Activated CD4-positive, alpha-beta memory T cell treated with anti-CD3 and anti-CD28 coated beads for 36 hours (primary cell): ENCODE measurements at regions not wholly inside any gene's neighbourhood (a gene's known extent, or its start where the extent isn't known, plus 50 kb on each side); places are given as distances from the start of the nearest gene placed in this dataset.

Experiments
- CTCF ChIA-PET: fragments of 350-600 bp; sonication (Branson Sonifier 250); formaldehyde crosslinking; loops from one replicate; lab custom pipeline; 2021; ENCODE audit warnings: antibody characterized with exemption, inconsistent platforms; lab: Charles Lee
- POLR2A ChIA-PET: fragments of 350-600 bp; sonication (Branson Sonifier 250); formaldehyde crosslinking; loops from one replicate; lab custom pipeline; 2021; ENCODE audit warnings: antibody characterized with exemption; lab: Charles Lee
- DNase-seq: peaks from one replicate; pipeline ENCODE4 v3.0.0-alpha.2; 2020
- H3K27ac Mint-ChIP-seq: one replicate; pipeline ENCODE4 v1.8.0; 2021; ENCODE audit warnings: mixed read lengths
- H3K27me3 Mint-ChIP-seq: one replicate; pipeline ENCODE4 v1.8.0; 2021; ENCODE audit warnings: mixed read lengths
- H3K36me3 Mint-ChIP-seq: one replicate; pipeline ENCODE4 v1.8.0; 2021; ENCODE audit warnings: mixed read lengths
- H3K4me1 Mint-ChIP-seq: one replicate; pipeline ENCODE4 v1.8.0; 2021; ENCODE audit warnings: low read depth, mixed read lengths
- H3K4me3 Mint-ChIP-seq: one replicate; pipeline ENCODE4 v1.8.0; 2021; ENCODE audit warnings: mild to moderate bottlenecking, mixed read lengths
- H3K9me3 Mint-ChIP-seq: one replicate; pipeline ENCODE4 v1.8.0; 2021; ENCODE audit warnings: mixed read lengths
- intact Hi-C: fragments of 100-400 bp; cut with micrococcal nuclease; formaldehyde crosslinking; loops from one replicate; pipeline ENCODE4 v1.15.1; 2023

GRCh38 chr11:21625982-21626381 lies 566.9 kb upstream of the ANO5 start:
- H3K36me3 Mint-ChIP-seq, result no peaks in the 10 kb centered on the region
- POLR2A ChIA-PET, result no interaction called here
- intact Hi-C loops, result no loop called here
- no peak overlapping the region for H3K27ac Mint-ChIP-seq
- no peaks in the 10 kb centered on the region for H3K27me3 Mint-ChIP-seq
- H3K9me3 Mint-ChIP-seq, result peaks cover 20% of the 10 kb centered on the region
- CTCF ChIA-PET, result no interaction called here
- no peak overlapping the region for H3K4me3 Mint-ChIP-seq
- H3K4me1 Mint-ChIP-seq, result no peaks in the 10 kb centered on the region
- no peak for DNase-seq

DNA sequence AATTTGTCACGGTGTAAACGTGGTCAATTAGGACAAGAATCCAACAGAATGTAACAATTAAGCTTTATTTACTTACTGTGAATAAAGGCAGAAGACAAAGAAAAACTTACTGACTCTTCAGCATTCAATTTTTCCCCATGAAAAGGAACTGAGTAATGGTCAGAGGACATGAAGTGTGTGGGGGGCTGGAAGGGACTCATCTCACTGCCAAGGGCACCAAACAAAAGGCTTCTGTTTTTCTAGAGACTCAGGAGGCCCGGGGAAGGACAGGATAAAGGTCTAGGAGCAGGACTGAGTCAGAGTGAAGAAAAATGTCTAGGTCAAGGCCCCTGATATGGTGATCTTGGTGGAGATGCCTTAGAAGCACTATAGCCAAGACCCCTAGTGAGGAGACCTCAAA lies 564.2 kb upstream of the ANO5 start:
- H3K27ac Mint-ChIP-seq, result no peak overlapping the region
- POLR2A ChIA-PET, result no interaction called here
- DNase-seq, result no peak
- no peaks in the 10 kb centered on the region for H3K36me3 Mint-ChIP-seq
- intact Hi-C loops, result no loop called here
- CTCF ChIA-PET, result no interaction called here
- no peaks in the 10 kb centered on the region for H3K27me3 Mint-ChIP-seq
- H3K9me3 Mint-ChIP-seq, result peaks cover 25% of the 10 kb centered on the region
- H3K4me1 Mint-ChIP-seq, result no peaks in the 10 kb centered on the region
- H3K4me3 Mint-ChIP-seq, result no peak overlapping the region

GRCh38 chr11:21630934-21631478 lies 561.9 kb upstream of the ANO5 start:
- peaks cover 21% of the 10 kb centered on the region for H3K9me3 Mint-ChIP-seq
- H3K27me3 Mint-ChIP-seq, result no peaks in the 10 kb centered on the region
- CTCF ChIA-PET, result no interaction called here
- no peak overlapping the region for H3K27ac Mint-ChIP-seq
- no peak for DNase-seq
- H3K4me1 Mint-ChIP-seq, result no peaks in the 10 kb centered on the region
- H3K36me3 Mint-ChIP-seq, result no peaks in the 10 kb centered on the region
- POLR2A ChIA-PET, result no interaction called here
- intact Hi-C loops, result no loop called here
- no peak overlapping the region for H3K4me3 Mint-ChIP-seq

DNA sequence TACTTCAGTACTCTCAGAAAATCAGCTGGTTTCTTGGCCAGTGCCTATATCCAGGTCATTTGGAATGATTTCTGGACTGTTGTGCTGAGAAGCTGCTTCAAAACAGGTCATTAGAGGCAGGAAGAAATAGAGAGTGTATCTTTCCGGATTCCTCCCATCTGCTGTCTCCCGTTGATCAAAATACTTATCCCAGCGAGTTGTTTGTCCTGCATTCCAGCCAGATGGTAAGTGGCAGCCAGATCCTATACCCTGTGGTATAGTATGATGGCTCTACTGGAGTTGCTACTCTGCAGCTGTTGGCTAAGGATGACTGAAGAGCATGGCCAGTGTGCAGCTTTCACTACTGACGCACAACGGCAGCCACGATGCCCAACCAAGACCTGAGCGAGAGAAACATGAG lies 560.9 kb upstream of the ANO5 start:
- Mint-ChIP-seq H3K36me3 (no peaks in the 10 kb centered on the region), H3K27ac (no peak overlapping the region), H3K4me1 (no peaks in the 10 kb centered on the region), H3K27me3 (no peaks in the 10 kb centered on the region), H3K4me3 (no peak overlapping the region), H3K9me3 (peaks cover 21% of the 10 kb centered on the region)
- CTCF ChIA-PET, result no interaction called here
- DNase-seq, result no peak
- POLR2A ChIA-PET, result no interaction called here
- intact Hi-C loops, result no loop called here

DNA sequence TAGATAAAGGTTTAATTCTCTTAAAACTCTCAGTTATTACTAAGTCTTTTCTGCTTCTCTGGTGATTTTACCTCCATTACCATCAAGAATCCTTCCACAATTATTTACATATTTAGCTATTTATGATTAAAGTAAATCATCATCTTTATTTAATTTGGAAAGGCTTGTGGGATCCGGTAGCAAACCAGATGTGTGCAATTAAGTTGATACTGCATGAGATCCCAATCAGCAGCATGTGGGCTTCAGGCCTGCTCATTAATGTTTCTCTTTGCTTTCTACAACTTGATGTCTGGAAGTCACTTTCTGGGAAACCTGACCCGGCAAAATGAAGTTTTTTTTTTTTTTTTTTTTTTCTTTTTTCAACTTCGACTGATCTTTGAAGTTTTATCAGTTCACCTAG lies 558.4 kb upstream of the ANO5 start:
- H3K4me1 Mint-ChIP-seq, result no peaks in the 10 kb centered on the region
- no peaks in the 10 kb centered on the region for H3K27me3 Mint-ChIP-seq
- H3K9me3 Mint-ChIP-seq, result peaks cover 10% of the 10 kb centered on the region
- no peaks in the 10 kb centered on the region for H3K36me3 Mint-ChIP-seq
- no peak for DNase-seq
- H3K27ac Mint-ChIP-seq, result no peak overlapping the region
- intact Hi-C loops, result no loop called here
- ChIA-PET POLR2A (no interaction called here), CTCF (no interaction called here)
- H3K4me3 Mint-ChIP-seq, result no peak overlapping the region

GRCh38 chr11:21634956-21635355 lies 557.9 kb upstream of the ANO5 start:
- CTCF ChIA-PET, result no interaction called here
- no peak overlapping the region for H3K27ac Mint-ChIP-seq
- H3K9me3 Mint-ChIP-seq, result peaks cover 10% of the 10 kb centered on the region
- no peaks in the 10 kb centered on the region for H3K36me3 Mint-ChIP-seq
- POLR2A ChIA-PET, result no interaction called here
- no peaks in the 10 kb centered on the region for H3K4me1 Mint-ChIP-seq
- intact Hi-C loops, result no loop called here
- H3K4me3 Mint-ChIP-seq, result no peak overlapping the region
- no peaks in the 10 kb centered on the region for H3K27me3 Mint-ChIP-seq
- no peak for DNase-seq

- POLR2A ChIA-PET, result no interaction called here
- intact Hi-C loops, result no loop called here
- DNase-seq, result no peak
- no peaks in the 10 kb centered on the region for H3K27me3 Mint-ChIP-seq
- no peaks in the 10 kb centered on the region for H3K4me1 Mint-ChIP-seq
- H3K9me3 Mint-ChIP-seq, result peaks cover 10% of the 10 kb centered on the region
- no peak overlapping the region for H3K4me3 Mint-ChIP-seq
- CTCF ChIA-PET, result no interaction called here
- H3K27ac Mint-ChIP-seq, result no peak overlapping the region
- no peaks in the 10 kb centered on the region for H3K36me3 Mint-ChIP-seq
Measured at GRCh38 chr11:21635394-21636145, 557.3 kb upstream of the ANO5 start.

DNA sequence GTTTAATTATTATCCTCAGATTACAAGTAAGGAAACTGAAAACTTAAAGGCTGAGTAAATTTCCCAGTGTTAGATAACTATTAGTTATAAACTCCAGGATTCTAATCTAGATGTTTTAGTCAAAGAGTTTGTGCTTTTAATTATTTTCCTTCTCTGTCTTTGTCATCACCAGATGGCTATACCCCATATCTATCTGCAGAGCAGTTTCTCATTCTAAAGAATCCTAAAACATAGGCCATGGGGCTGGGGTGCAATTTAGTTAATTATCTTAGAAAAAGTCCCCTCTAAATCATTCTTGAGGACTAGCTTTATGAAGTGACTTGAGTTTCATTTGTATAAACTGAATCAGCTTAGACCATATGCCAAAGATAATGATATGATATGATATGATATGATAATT lies 556.3 kb upstream of the ANO5 start:
- no peak overlapping the region for H3K4me3 Mint-ChIP-seq
- no peak overlapping the region for H3K27ac Mint-ChIP-seq
- H3K9me3 Mint-ChIP-seq, result peaks cover 10% of the 10 kb centered on the region
- DNase-seq, result no peak
- intact Hi-C loops, result no loop called here
- H3K4me1 Mint-ChIP-seq, result no peaks in the 10 kb centered on the region
- H3K27me3 Mint-ChIP-seq, result no peaks in the 10 kb centered on the region
- CTCF ChIA-PET, result interaction anchor here (0.5 kb wide), 1 partner anchor 239 kb away, joined by 3 read pairs; no protein-coding TSS in a partner anchor
- no peaks in the 10 kb centered on the region for H3K36me3 Mint-ChIP-seq
- POLR2A ChIA-PET, result no interaction called here

DNA sequence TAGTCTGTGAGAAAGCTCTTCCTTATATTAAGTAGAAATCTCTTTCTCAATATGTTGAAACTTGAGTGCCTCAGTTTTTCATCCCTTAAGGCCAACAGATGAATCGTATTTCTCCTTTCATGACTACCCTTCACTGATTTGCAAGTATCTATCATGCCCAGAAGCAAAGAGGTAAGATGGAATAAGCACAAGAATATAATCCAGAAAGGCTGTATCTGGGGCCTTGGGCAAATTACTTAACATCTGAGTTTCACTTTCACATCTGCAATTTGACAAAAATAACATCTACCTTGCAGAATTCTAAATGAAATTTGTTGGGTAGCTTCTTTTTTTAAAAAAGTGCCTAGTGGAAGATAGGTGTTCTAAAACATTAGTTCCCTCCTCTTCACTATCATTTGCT lies 552.4 kb upstream of the ANO5 start:
- ChIA-PET CTCF (no interaction called here), POLR2A (no interaction called here)
- Mint-ChIP-seq H3K9me3 (peaks cover 10% of the 10 kb centered on the region), H3K27ac (no peak overlapping the region), H3K4me3 (no peak overlapping the region), H3K27me3 (no peaks in the 10 kb centered on the region), H3K36me3 (no peaks in the 10 kb centered on the region), H3K4me1 (no peaks in the 10 kb centered on the region)
- intact Hi-C loops, result no loop called here
- no peak for DNase-seq

- ChIA-PET CTCF (no interaction called here), POLR2A (no interaction called here)
- intact Hi-C loops, result no loop called here
- Mint-ChIP-seq H3K27ac (no peak overlapping the region), H3K36me3 (no peaks in the 10 kb centered on the region), H3K4me1 (no peaks in the 10 kb centered on the region), H3K4me3 (no peak overlapping the region), H3K27me3 (no peaks in the 10 kb centered on the region), H3K9me3 (peaks cover 10% of the 10 kb centered on the region)
- DNase-seq, result no peak
Measured at GRCh38 chr11:21641869-21642268, 551.0 kb upstream of the ANO5 start.

DNA sequence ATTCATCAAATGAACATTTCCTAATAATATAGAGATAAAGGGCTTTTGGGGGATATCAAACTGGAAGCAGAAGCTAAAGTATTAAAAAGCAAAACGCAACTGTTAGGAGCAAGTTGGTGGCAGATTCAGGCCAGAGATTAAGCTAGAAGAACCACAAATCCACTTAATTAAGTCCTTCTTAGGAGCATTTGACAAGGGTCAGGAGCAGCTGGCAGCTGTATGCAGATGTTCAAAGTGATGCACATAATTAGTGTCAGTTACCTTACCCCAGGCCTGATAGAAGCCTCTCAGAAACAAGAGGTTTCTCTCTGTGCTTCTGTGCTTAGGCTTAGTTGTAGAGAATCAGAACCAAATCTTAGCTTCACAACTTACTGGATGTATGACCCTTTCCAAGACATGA lies 546.5 kb upstream of the ANO5 start:
- Mint-ChIP-seq H3K4me1 (no peaks in the 10 kb centered on the region), H3K27ac (no peak overlapping the region), H3K27me3 (no peaks in the 10 kb centered on the region), H3K36me3 (no peaks in the 10 kb centered on the region), H3K4me3 (no peak overlapping the region), H3K9me3 (peaks cover 12% of the 10 kb centered on the region)
- CTCF ChIA-PET, result no interaction called here
- intact Hi-C loops, result no loop called here
- no peak for DNase-seq
- POLR2A ChIA-PET, result no interaction called here

GRCh38 chr11:21650961-21651360 lies 541.9 kb upstream of the ANO5 start:
- Mint-ChIP-seq H3K9me3 (peaks cover 8% of the 10 kb centered on the region), H3K27ac (no peak overlapping the region), H3K27me3 (no peaks in the 10 kb centered on the region), H3K4me3 (no peak overlapping the region), H3K4me1 (no peaks in the 10 kb centered on the region), H3K36me3 (no peaks in the 10 kb centered on the region)
- intact Hi-C loops, result no loop called here
- POLR2A ChIA-PET, result no interaction called here
- no peak for DNase-seq
- CTCF ChIA-PET, result no interaction called here

GRCh38 chr11:21653951-21654421 lies 538.9 kb upstream of the ANO5 start:
- H3K27me3 Mint-ChIP-seq, result no peaks in the 10 kb centered on the region
- no peak overlapping the region for H3K27ac Mint-ChIP-seq
- DNase-seq, result no peak
- H3K4me1 Mint-ChIP-seq, result no peaks in the 10 kb centered on the region
- POLR2A ChIA-PET, result no interaction called here
- H3K4me3 Mint-ChIP-seq, result no peak overlapping the region
- intact Hi-C loops, result no loop called here
- CTCF ChIA-PET, result no interaction called here
- H3K9me3 Mint-ChIP-seq, result peaks cover 15% of the 10 kb centered on the region
- no peaks in the 10 kb centered on the region for H3K36me3 Mint-ChIP-seq
